ENCODE measurements at regions not wholly inside any gene's neighbourhood (a gene's known extent, or its start where the extent isn't known, plus 50 kb on each side); places are given as distances from the start of the nearest gene placed in this dataset.
"Not testable (repeated sequence)": the region's sequence is repeated elsewhere in the genome, so short reads cannot be mapped to it uniquely, and the experiment has no call there.

DNA sequence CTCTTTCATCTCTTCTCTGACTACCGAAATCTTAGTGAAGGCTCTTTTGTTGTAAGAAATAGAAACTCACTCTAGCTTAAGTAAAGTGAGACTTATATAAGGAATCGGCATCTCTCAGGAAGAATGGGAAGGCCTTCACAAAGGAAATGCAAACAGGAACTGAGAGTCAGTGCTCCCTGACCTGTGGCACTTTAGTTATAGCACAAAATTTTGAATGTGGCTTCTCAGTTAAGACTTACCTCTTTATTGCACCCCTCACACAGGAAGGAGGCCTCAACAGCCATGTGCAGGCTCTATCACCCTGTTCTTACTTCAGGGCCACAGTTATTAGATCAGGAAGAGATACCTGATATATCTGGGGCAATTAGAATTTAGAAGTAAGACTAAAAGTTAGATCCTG lies 224.7 kb upstream of the EGLN3 start:
- DNase-seq (ENCODE audit: low read depth in 3 of 3): no peak

GRCh38 chr14:34174973-34175372 lies 224.1 kb upstream of the EGLN3 start:
- no peak for DNase-seq (ENCODE audit: low read depth in 3 of 3)

DNA sequence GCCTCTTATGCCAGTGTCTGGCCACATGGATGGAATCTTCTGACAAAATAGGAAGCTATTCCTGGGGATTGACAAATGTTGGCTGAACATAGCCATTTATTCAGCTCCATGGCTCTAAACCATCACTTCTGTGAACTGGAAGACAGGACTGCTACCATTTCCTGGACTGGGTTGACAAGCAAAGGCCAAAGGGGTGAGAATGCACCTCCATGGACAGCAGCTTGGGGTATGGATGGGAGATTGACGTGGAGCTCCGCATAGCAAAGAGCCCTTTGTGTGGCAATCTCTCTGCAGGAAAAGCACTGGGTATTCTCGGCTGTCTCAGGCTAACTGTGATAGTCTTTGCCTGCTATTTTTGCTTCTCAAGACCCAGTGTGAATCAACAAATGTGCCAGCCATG lies 223.0 kb upstream of the EGLN3 start:
- DNase-seq (ENCODE audit: low read depth in 3 of 3): no peak

DNA sequence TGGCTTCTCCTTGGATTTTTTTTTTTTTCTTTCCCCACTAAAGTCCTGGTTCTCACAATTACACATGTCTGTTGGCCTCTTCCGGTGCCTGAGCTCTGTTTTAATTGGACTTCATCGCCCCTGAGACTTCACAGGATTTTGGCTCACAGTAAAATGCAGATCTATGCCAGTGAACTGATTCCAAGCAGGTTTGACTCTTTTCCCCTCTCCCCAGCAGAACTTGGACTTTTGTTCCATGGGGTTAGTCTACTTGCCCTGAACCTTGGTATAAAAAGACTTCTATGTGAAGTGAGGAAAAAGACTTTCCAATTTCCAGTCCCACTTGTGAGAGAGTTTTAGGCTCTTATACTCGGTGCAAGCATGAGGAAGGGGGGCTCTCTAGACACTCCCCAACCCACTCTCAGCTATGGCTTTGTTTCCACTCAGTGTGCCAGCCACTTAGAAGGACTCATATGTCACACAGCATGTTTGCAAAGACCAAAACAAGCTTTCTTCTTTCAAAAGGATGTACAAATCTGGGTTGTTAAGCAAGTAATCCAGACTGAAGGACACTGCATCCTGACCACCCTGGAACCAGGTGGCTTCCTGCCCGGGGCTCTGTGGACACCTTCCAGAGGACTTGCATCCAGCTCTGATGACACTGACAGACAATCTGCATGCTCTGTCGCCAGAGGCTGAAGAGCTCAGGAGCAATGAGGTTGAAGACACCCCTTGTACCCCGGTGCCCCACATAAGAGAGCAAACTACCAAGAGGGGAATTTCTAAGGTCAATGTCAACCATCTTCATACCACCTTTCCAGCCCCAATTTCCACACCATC lies 221.9 kb upstream of the EGLN3 start:
- no peak for DNase-seq (ENCODE audit: low read depth in 3 of 3)

DNA sequence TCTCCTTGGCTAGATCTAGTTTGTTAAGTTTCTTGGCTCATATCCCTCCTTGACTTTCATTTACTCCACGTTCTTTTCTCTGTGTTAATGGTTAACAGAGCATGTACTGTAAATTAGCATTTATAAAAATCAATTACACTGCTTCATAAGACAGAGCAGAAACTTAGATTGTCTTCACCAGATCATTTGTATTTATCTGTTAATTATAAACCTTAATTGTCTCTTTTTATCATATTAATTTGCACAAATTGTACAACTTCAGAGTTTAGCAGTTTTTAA lies 221.2 kb upstream of the EGLN3 start:
- no peak for DNase-seq (ENCODE audit: low read depth in 3 of 3)

- no peak for DNase-seq (ENCODE audit: low read depth in 3 of 3)
These were observed 220.7 kb upstream of the EGLN3 start for GRCh38 chr14:34171431-34172172.

- no peak for DNase-seq (ENCODE audit: low read depth in 3 of 3)
These were observed 220.0 kb upstream of the EGLN3 start for GRCh38 chr14:34170882-34171281.

DNA sequence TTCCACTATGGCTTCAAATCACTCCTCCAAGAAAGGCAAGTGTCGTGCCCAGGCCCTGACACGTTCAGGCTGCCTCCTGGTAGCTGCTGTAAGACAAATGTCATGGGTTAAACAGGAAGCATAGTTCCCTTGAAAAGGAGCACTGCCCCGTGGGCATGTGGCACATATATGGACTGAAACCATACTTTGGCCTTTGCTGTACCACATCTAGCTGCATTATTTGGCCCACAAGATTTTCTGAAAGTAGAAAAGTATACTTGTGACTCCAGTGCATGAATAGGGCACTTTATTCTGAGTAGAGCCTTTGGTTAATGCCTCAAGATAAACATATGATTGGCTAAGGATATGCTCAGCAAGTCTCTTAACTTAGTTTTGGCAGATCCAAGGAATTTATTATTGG lies 218.7 kb upstream of the EGLN3 start:
- DNase-seq (ENCODE audit: low read depth in 3 of 3): no peak

DNA sequence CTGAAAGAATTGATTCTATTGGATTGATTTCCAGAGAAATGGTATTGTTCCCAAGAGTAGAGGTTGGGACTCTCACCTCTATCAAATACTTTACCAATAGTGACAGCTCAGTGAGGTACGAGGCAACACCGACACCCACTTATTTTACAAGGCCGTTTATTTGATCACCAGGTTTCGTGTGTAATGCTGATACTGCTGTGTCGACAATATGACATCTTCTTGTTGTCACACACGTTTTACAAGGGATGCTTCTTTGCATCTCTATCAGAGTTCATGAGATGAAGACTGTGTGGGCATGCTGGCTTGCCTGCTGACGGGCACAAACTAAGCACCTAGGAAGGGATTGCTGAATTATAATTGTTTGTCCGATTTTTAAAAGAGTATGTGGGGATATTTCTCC lies 217.8 kb upstream of the EGLN3 start:
- no peak for DNase-seq (ENCODE audit: low read depth in 3 of 3)

- DNase-seq (ENCODE audit: low read depth in 3 of 3): no peak
These were observed 215.0 kb upstream of the EGLN3 start for GRCh38 chr14:34165847-34166350.

GRCh38 chr14:34164162-34164864 lies 213.4 kb upstream of the EGLN3 start:
- no peak for DNase-seq (ENCODE audit: low read depth in 3 of 3)

- no peak for DNase-seq (ENCODE audit: low read depth in 3 of 3)
These were observed 210.6 kb upstream of the EGLN3 start for GRCh38 chr14:34161351-34162082.

- DNase-seq (ENCODE audit: low read depth in 3 of 3): no peak
These were observed 209.7 kb upstream of the EGLN3 start for GRCh38 chr14:34160619-34161018.

DNA sequence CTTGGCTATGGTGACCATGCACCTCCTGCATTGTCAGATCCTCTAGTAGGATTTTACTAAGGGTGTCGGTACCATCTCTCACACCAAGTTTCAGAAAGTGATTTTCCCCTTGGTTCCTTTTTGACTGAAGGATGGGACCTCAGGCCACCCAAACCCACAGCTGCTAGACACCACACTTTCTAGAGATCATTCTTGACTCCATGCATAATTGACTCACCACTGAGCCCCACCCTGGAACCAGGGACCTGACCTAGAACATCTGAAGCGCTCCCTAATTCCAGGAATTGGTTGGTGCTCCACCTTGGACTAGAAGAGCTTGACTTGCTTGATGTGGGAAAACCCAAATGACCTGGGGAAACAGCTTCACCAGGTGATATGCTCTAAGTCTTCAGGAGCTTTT lies 206.8 kb upstream of the EGLN3 start:
- no peak for DNase-seq (ENCODE audit: low read depth in 3 of 3)

GRCh38 chr14:34147461-34147860 lies 196.6 kb upstream of the EGLN3 start:
- DNase-seq (ENCODE audit: low read depth in 3 of 3): no peak

DNA sequence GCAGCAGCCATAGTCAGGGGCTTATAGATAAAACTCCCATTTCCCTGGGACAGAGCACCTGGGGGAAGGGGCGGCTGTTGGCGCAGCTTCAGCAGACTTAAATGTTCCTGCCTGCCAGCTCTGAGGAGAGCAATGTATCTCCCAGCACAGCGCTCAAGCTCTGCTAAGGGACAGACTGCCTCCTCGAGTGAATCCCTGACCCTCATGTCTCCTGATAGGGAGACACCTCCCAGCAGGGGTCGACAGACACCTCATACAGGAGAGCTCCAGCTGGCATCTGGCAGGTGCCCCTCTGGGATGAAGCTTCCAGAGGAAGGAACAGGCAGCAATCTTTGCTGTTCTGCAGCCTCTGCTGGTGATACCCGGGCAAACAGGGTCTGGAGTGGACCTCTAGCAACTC lies 189.3 kb upstream of the EGLN3 start:
- DNase-seq (ENCODE audit: low read depth in 3 of 3): not testable (repeated sequence)

DNA sequence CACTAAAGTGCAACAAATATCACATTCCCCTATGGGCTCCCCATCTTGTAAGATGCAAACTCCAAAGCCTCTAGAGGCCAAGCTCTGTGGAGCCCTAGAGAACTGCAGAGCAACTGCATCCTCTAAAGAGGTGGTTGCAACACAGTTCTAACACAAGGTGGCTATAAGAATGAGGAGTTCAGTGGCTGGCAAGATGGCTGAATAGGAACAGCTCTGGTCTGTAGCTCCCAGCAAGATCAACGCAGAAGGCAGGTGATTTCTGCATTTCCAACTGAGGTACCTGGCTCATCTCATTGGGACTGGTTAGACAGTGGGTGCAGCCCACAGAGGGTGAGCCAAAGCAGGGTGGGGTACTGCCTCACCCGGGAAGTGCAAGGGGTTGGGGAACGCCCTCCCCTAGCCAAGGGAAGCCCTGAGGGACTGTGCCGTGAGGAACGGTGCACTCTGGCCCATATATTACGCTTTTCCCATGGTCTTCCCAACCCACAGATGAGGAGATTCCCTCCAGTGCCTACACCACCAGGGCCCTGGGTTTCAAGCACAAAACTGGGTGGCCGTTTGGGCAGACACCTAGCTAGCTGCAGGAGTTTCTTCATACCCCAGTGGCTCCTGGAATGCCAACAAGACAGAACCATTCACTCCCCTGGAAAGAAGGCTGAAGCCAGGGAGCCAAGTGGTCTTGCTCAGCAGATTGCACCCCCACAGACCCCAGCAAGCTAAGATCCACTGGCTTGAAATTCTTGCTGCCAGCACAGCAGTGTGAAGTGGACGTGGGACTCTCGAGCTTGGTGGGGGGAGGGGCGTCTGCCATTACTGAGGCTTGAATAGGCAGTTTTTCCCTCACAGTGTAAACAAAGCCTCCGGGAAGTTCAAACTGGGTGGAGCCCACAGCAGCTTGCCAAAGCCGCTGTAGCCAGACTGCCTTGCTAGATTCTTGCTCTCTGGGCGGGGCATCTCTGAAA lies 188.6 kb upstream of the EGLN3 start:
- DNase-seq (ENCODE audit: low read depth in 3 of 3): not testable (repeated sequence)

DNA sequence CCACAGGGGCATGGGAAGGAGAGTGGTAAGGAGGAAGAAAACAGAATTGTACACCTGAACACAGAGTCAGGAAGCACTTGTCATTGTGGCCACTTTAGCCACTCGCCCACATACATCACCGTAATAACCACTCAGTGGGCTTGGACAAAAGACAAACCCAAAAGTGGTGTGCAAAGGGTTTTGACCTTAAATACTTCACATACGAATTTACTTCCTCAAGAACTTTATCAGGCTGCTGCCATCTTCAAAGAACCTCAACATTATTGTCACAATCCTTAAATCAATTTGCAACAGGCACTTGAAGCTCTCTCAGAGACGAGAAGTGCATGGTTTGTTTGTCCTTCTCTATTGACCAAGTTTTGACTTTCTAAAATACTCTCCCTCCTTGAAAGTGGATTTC lies 187.3 kb upstream of the EGLN3 start:
- DNase-seq (ENCODE audit: low read depth in 3 of 3): no peak

DNA sequence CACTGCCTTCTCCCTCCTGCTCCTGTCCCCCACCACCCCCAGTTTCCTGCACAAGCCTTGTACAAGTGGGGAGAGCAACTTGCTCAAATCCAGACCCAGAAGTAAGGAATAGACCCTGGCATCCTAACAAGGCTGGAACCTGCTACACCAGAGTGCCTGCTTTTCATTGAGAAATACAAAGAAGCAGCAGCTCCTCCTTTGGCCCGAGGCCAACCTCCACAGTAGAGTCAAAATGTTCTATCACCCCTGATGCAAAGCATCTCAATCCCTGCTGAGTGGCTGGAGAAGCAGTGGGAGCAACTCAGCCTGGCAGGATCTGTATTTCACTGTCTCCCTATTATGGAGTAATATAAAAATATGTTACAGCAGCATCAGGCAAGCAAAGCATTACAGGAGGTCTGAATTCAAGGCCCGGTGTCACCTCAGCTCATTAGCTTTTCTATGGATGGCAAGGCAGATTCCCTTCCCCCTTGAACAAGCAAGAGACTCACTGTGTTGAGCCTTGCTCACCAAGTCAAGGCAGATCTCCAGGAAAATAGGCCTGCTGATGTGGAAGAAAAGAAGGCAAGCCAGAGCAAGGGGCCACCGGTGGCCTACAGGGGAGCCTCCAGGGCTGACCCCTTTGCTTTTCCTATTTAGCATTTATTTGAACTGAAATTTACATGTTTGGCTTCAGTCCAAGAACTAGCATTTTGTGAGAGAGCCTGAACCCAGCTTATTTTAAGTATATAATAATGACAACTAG lies 186.3 kb upstream of the EGLN3 start:
- DNase-seq (ENCODE audit: low read depth in 3 of 3): no peak

DNA sequence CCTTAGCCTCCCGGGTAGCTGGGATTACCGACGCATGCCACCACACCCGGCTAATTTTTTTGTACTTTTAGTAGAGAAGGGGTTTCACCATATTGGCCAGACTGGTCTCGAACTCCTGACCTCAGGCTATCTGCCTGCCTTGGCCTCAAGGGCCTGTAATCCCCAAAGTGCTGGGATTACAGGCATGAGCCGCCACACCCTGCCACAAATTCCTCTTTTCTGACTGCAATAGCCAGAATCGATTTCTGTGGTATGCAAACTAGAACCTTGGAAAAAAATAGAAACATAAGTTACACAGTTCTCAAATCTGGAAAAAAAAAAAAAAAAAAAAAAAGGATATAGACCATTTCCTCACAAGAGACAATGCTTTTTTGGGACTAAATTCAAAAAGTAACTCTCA lies 184.6 kb upstream of the EGLN3 start:
- no peak for DNase-seq (ENCODE audit: low read depth in 3 of 3)

Data from stimulated activated CD4-positive, alpha-beta T cell treated with anti-CD3 and anti-CD28 coated beads, TNF-alpha, amount 100 ng/mL, for 24 hours (primary cell).